PC-9 (cell line): ENCODE measurements at regions not wholly inside any gene's neighbourhood (a gene's known extent, or its start where the extent isn't known, plus 50 kb on each side); places are given as distances from the start of the nearest gene placed in this dataset.

Experiments
- EZH2 ChIP-seq: fragments of 200-600 bp; sonication (generic); IDR thresholded peaks from 2 replicates; pipeline ENCODE4 v1.8.0; 2017; ENCODE audit warnings: antibody characterized with exemption, low read depth
- TF ChIP-seq, protein P1 (sequence below): fragments of 200-600 bp; sonication (generic); conservative IDR thresholded peaks from 2 replicates; pipeline ENCODE4 v1.6.1; 2017; ENCODE audit warnings: mixed run types, antibody characterized with exemption, mild to moderate bottlenecking, moderate library complexity

DNA sequence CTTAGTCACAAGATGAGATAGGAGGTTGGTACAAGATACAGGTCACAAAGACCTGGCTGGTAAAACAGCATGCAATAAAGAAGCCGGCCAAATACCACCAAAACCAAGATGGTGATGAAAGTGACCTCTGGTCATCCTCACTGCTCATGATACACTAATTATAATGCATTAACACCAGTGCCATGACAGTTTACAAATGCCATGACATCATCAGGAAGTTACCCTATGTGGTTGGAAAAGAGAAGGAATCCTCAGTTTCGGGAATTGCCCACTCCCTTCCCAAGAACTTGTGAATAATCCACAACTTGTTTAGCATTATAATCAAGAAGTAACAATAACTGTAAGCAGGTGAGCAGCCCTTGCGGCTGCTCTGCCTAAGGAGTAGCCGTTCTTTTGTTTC, 408.5 kb upstream of the RAG2 start:
- TF ChIP-seq, protein P1, sequence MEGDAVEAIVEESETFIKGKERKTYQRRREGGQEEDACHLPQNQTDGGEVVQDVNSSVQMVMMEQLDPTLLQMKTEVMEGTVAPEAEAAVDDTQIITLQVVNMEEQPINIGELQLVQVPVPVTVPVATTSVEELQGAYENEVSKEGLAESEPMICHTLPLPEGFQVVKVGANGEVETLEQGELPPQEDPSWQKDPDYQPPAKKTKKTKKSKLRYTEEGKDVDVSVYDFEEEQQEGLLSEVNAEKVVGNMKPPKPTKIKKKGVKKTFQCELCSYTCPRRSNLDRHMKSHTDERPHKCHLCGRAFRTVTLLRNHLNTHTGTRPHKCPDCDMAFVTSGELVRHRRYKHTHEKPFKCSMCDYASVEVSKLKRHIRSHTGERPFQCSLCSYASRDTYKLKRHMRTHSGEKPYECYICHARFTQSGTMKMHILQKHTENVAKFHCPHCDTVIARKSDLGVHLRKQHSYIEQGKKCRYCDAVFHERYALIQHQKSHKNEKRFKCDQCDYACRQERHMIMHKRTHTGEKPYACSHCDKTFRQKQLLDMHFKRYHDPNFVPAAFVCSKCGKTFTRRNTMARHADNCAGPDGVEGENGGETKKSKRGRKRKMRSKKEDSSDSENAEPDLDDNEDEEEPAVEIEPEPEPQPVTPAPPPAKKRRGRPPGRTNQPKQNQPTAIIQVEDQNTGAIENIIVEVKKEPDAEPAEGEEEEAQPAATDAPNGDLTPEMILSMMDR = no peak
- TF ChIP-seq EZH2 = no peak
